CD4-positive, alpha-beta T cell treated with Interleukin-15 for 1 hour (primary cell): ENCODE measurements at regions not wholly inside any gene's neighbourhood (a gene's known extent, or its start where the extent isn't known, plus 50 kb on each side); places are given as distances from the start of the nearest gene placed in this dataset.

Experiments used
- DNase-seq: peaks from one replicate; pipeline ENCODE4 v3.0.0-alpha.2; 2020

- no peak for DNase-seq
Observed at GRCh38 chr2:74066491-74067203, 81.1 kb downstream of the BOLA3 start.

GRCh38 chr2:74067221-74067747 lies 80.4 kb downstream of the BOLA3 start:
- DNase-seq, result no peak

DNA sequence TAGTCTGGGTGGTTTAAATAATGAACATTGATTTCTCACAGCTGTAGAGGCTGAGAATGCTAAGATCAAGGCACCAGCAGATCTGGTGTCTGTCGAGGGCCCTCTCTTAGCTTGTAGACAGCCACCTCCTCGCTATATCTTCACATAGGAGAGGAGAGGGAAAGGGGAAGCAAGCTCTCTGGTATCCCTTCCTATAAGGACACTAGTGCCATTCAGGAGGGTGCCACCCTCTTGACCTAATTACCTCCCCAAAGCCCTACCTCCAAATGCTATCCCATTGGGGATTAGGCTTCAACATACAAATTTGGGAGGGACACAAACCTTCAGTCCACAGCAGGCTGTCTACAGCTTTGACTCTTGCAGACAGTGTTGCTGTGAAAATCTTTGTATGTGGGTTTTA lies 76.7 kb downstream of the BOLA3 start:
- no peak for DNase-seq

DNA sequence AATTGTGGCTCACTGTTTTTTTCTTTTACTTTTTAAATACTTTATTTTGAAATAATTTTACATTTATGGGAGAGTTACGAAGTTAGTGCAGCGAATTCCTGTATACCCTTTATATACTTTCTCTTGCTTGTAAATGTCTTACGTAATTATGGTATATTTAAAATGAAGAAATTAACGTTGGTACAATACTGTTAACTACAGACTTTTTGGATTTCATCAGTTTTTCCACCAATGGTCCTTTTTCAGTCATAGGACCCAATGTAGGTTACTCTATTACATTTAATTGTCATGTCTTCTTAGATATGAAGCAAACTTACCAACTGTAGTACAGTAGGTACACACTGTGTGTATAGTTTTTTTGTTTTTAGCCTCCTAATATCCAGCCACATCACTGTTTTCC lies 76.3 kb downstream of the BOLA3 start:
- no peak for DNase-seq

- no peak for DNase-seq
Observed at GRCh38 chr2:74072565-74072964, 75.1 kb downstream of the BOLA3 start.

GRCh38 chr2:74074487-74074886 lies 73.2 kb downstream of the BOLA3 start:
- DNase-seq, result no peak

- no peak for DNase-seq
Observed at GRCh38 chr2:74076074-74076470, 71.6 kb downstream of the BOLA3 start.

GRCh38 chr2:74077636-74078035 lies 70.1 kb downstream of the BOLA3 start:
- no peak for DNase-seq

DNA sequence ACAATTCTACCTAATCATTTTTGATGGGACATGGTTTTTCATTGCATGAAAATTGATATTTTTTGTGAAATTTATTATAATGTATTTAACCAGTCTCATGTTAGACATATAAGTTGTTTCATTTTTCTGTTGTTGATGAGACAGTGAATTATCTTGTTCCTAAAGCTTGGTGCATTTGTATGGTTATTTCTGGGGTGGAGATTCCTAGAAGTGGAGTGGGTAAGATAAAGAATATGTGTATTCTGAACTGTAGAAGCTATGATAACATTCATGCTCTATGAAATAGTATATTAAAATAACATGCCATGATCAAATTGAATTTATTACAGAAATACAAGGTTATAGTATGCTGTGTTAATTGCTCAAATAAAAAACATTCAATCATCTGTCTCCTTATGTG lies 69.2 kb downstream of the BOLA3 start:
- no peak for DNase-seq

GRCh38 chr2:74079522-74080341 lies 68.0 kb downstream of the BOLA3 start:
- DNase-seq, result no peak

DNA sequence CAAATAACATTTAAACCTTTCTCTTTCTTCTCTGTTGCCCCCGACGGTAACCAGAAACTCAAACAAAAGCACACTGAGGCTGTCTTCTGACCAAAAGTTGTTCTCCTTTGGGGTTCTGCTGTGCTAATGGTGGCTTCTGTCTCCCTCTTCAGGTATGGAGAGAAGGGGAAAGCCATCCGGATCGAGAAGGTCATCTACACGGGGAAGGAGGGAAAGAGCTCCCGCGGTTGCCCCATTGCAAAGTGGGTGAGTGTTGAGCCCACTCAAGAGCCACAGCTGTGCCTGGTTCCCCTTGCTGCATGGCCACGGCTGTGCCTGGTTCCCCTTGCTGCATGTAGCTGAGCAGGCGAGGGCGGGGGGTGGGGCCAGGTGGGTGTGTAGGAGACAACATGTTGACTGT lies 67.4 kb downstream of the BOLA3 start:
- no peak for DNase-seq

- no peak for DNase-seq
Observed at GRCh38 chr2:74081030-74081762, 66.5 kb downstream of the BOLA3 start.

DNA sequence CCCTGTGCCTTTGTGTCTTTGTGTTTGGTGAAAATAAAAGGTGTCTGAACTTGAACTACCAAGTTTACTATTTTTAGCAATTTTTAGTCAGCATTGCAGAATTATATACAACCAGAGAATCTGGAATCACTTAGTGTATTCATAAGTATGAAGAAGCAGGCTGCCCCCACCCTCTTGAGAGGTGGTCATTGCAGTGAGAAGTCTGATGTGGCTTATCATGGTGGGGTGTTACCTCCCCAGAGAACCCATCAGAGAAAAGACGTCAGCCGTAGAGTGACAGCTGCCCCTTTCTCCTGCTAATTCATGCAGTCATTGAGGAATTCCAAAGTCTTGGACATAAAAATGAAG lies 66.0 kb downstream of the BOLA3 start:
- DNase-seq, result no peak

DNA sequence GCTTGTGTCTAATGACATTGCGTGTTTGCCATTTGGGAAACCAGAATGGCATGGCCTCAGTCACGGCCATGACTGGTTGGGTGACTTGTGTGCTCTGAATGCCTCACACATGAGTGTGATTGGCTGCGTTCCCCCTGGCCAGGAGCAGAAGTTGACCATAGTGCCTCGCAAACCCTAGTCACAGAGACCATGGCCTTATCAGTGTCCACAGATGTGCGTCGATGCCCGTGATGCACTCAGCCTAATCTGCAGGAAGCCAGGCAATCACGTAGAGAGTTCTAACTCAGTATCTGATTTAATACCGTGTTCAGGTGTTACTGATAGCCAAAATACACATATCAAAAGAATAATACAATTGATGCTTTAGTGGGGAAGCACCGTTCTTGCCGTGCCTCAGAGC lies 64.0 kb downstream of the BOLA3 start:
- no peak for DNase-seq
